ENCODE measurements at regions not wholly inside any gene's neighbourhood (a gene's known extent, or its start where the extent isn't known, plus 50 kb on each side); places are given as distances from the start of the nearest gene placed in this dataset.
"Not testable (repeated sequence)": the region's sequence is repeated elsewhere in the genome, so short reads cannot be mapped to it uniquely, and the experiment has no call there.

DNA sequence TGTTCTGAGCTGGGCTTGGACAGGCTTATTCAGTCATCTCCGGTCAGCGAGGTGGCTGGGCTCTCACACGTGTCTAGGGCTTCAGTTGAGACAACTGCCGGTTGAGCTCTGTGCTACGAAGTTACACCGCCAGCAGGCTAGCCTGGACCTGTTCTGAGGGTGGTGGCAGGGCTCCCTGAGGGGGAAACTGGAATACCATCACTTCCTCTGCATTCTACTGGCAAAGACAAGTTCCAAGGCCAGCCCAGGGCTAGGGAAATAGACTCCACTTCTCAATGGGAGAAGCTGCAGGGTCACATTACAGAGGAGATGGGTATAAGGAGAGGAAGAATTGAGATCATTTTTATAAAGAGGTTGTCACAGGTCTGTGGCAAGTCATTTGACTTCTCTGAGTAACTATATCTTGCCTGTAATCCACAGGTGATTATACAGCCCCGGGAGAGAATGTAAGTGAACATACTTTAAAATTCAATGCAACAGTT is 106.8 kb upstream of the IL12A start:
- peaks cover 6 to 8% of the 10 kb centered on the region in 2 donors for H3K4me1 ChIP-seq (ENCODE audit: control insufficient read depth in 1 of 2, insufficient read depth in 2 of 2, low read length in 2 of 2)
- WGBS, 2 donors = 34 to 42% methylated on average over 7 of the region's 7 CpGs
- no peaks in the 10 kb centered on the region for H3K9me3 ChIP-seq (ENCODE audit: control insufficient read depth, low read length)
- no peaks in the 10 kb centered on the region for H3K36me3 ChIP-seq (ENCODE audit: control insufficient read depth in 1 of 2, insufficient read depth in 2 of 2, low read length in 1 of 2)
- ATAC-seq (ENCODE audit: low FRiP score) = no peak
- no peak overlapping the region for H3K27ac ChIP-seq (ENCODE audit: low read depth in 1 of 2, low read length in 2 of 2)
- no peaks in the 10 kb centered on the region for H3K27me3 ChIP-seq (ENCODE audit: control insufficient read depth in 1 of 2, insufficient read depth in 2 of 2, low read length in 1 of 2)
- intact Hi-C loops (cut with DNase I) = loop anchor here in 1 of 2 donors (10.0 kb wide), 1 partner anchor 123 kb away; no protein-coding TSS in a partner anchor
- no peak overlapping the region for H3K4me3 ChIP-seq (ENCODE audit: low read length in 2 of 2)
- peak in 1 of 2 donors; percentile 58 for DNase-seq

DNA sequence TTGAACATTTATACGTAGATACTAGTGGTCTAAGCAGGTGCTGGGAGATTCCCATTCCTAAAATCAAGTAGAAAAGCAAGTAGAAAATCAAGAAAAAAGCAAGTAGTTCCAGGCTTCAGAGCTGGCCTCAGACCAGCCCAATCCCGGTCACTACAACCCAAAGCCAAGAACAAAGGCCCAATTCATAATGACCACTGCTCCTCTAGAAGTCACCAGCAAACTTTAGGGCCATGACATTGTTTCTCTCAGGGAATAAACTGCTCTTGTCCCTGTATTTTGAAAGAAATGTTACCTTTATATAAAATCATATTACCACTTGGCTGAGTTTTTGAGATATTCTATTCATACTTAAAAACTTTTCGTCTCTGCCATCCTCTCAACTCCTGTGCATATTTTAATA is 106.3 kb upstream of the IL12A start:
- no peak overlapping the region for H3K27ac ChIP-seq (ENCODE audit: low read depth in 1 of 2, low read length in 2 of 2)
- no peak for ATAC-seq (ENCODE audit: low FRiP score)
- DNase-seq = no peak

DNA sequence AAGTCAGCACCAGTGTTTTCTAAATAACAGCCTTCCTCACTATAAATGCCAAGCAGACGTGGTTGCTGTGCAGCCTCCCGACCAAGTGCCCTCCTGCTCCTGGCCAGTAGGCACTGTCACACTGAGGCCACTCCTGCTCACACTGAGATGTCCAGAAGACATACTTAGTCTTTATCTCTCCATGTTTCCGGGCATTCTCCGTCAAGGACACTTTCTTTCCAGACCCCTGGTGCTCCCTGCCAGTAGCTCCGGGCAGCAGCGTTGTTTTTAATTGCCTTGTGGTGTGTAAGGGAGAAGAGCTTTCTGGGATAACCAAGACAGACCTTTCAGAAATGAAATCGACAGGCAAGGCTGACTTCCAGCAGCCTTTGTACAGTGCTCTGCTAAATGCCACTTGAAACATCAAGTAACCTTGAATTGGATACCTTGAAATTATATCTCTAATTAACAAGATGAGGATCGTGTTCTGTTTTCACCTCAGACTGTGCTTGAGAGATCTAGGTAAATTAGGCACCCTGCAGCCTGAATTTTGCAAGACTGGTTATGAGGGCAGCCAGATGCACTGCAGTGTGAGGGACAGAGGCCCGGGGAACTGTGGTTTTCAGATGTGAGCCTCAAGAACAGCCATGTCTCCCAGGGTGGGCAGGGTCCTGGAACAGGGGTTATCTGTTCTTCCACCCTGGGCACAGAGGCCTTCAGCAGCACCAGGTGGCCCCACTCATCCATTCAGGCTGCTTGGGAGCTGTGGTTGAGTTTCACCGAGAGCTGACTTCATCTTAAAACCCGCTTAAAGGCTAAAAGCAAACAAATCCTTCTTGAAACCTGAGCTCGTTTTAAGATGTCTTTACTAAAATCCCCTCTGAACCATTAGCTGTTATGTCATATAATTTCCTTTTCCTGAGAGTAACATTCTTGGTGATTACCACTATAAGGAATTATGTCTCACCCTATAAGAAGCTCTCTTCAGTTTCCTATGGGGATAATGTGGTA is 105.5 kb upstream of the IL12A start:
- H3K36me3 ChIP-seq (ENCODE audit: control insufficient read depth in 1 of 2, insufficient read depth in 2 of 2, low read length in 1 of 2) = no peaks in the 10 kb centered on the region
- no peaks in the 10 kb centered on the region for H3K27me3 ChIP-seq (ENCODE audit: control insufficient read depth in 1 of 2, insufficient read depth in 2 of 2, low read length in 1 of 2)
- no peaks in the 10 kb centered on the region for H3K9me3 ChIP-seq (ENCODE audit: control insufficient read depth, low read length)
- peaks cover 7 to 12% of the 10 kb centered on the region in 2 donors for H3K4me1 ChIP-seq (ENCODE audit: control insufficient read depth in 1 of 2, insufficient read depth in 2 of 2, low read length in 2 of 2)
- ATAC-seq (ENCODE audit: low FRiP score) (no peak), DNase-seq (no peak)
- intact Hi-C loops (cut with DNase I) = loop anchor here in 1 of 2 donors (10.0 kb wide), 1 partner anchor 122 kb away; no protein-coding TSS in a partner anchor
- WGBS, 2 donors = 45 to 48% methylated on average over 12 of the region's 12 CpGs
- no peak overlapping the region for H3K27ac ChIP-seq (ENCODE audit: low read depth in 1 of 2, low read length in 2 of 2)
- no peak overlapping the region for H3K4me3 ChIP-seq (ENCODE audit: low read length in 2 of 2)

More for the DNA sequence above, 106.3 kb upstream of the IL12A start:
- Histone ChIP-seq H3K9me3 (ENCODE audit: control insufficient read depth, low read length) (no peaks in the 10 kb centered on the region), H3K4me1 (ENCODE audit: control insufficient read depth in 1 of 2, insufficient read depth in 2 of 2, low read length in 2 of 2) (peaks cover 8% of the 10 kb centered on the region in 2 donors), H3K36me3 (ENCODE audit: control insufficient read depth in 1 of 2, insufficient read depth in 2 of 2, low read length in 1 of 2) (no peaks in the 10 kb centered on the region), H3K27me3 (ENCODE audit: control insufficient read depth in 1 of 2, insufficient read depth in 2 of 2, low read length in 1 of 2) (no peaks in the 10 kb centered on the region), H3K4me3 (ENCODE audit: low read length in 2 of 2) (no peak overlapping the region)
- WGBS, 2 donors = 35 to 43% methylated on average over 3 of the region's 3 CpGs
- intact Hi-C loops (cut with DNase I) = loop anchor here in 1 of 2 donors (10.0 kb wide), 1 partner anchor 122 kb away; no protein-coding TSS in a partner anchor

GRCh38 chr3:159884661-159885402 is 103.8 kb upstream of the IL12A start:
- Histone ChIP-seq H3K9me3 (ENCODE audit: control insufficient read depth, low read length) (no peaks in the 10 kb centered on the region), H3K27ac (ENCODE audit: low read depth in 1 of 2, low read length in 2 of 2) (no peak overlapping the region), H3K4me1 (ENCODE audit: control insufficient read depth in 1 of 2, insufficient read depth in 2 of 2, low read length in 2 of 2) (peaks cover 6 to 12% of the 10 kb centered on the region in 2 donors), H3K27me3 (ENCODE audit: control insufficient read depth in 1 of 2, insufficient read depth in 2 of 2, low read length in 1 of 2) (no peaks in the 10 kb centered on the region), H3K4me3 (ENCODE audit: low read length in 2 of 2) (no peak overlapping the region), H3K36me3 (ENCODE audit: control insufficient read depth in 1 of 2, insufficient read depth in 2 of 2, low read length in 1 of 2) (no peaks in the 10 kb centered on the region)
- DNase-seq = no peak
- intact Hi-C loops (cut with DNase I) = loop anchor here (2.0 to 10.0 kb wide), 2 partner anchors 120 to 122 kb away; no protein-coding TSS in a partner anchor
- ATAC-seq (ENCODE audit: low FRiP score) = peak; percentile 45
- WGBS, 2 donors = 60% methylated on average over 3 of the region's 3 CpGs

GRCh38 chr3:159886050-159886449 is 102.6 kb upstream of the IL12A start:
- H3K36me3 ChIP-seq (ENCODE audit: control insufficient read depth in 1 of 2, insufficient read depth in 2 of 2, low read length in 1 of 2) = no peaks in the 10 kb centered on the region
- H3K4me3 ChIP-seq (ENCODE audit: low read length in 2 of 2) = no peak overlapping the region
- no peak for ATAC-seq (ENCODE audit: low FRiP score)
- intact Hi-C loops (cut with DNase I) = loop anchor here in 1 of 2 donors (10.0 kb wide), 1 partner anchor 119 kb away; no protein-coding TSS in a partner anchor
- no peaks in the 10 kb centered on the region for H3K9me3 ChIP-seq (ENCODE audit: control insufficient read depth, low read length)
- H3K4me1 ChIP-seq (ENCODE audit: control insufficient read depth in 1 of 2, insufficient read depth in 2 of 2, low read length in 2 of 2) = peaks cover 8 to 11% of the 10 kb centered on the region in 2 donors
- H3K27me3 ChIP-seq (ENCODE audit: control insufficient read depth in 1 of 2, insufficient read depth in 2 of 2, low read length in 1 of 2) = no peaks in the 10 kb centered on the region
- no peak overlapping the region for H3K27ac ChIP-seq (ENCODE audit: low read depth in 1 of 2, low read length in 2 of 2)
- no peak for DNase-seq
- WGBS, 2 donors = 85 to 87% methylated on average over 3 of the region's 3 CpGs

GRCh38 chr3:159886530-159886929 is 102.1 kb upstream of the IL12A start:
- WGBS, 2 donors = 94 to 96% methylated on average over 6 of the region's 6 CpGs
- intact Hi-C loops (cut with DNase I) = loop anchor here in 1 of 2 donors (10.0 kb wide), 1 partner anchor 118 kb away; no protein-coding TSS in a partner anchor

DNA sequence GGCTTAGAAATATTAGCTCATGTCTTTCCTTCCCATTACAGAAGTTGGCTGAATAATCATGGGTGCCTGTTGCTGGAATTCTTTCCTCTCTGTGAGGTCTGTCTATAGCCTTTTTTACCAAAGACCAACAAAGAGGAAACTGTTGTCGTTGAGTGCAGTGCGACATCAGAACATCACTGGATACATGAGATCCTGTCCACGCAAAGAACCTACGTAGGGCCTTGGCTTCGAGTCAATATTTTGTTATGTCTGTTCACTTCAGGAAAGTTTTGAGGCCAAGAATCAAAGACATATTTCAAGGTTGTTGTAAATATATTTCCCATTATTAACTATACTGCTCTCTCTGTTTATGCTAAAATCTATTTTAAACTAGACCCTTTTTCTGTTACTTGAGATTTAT is 101.5 kb upstream of the IL12A start:
- Histone ChIP-seq H3K4me3 (ENCODE audit: low read length in 2 of 2) (no peak overlapping the region), H3K4me1 (ENCODE audit: control insufficient read depth in 1 of 2, insufficient read depth in 2 of 2, low read length in 2 of 2) (peaks cover 7 to 12% of the 10 kb centered on the region in 2 donors), H3K27me3 (ENCODE audit: control insufficient read depth in 1 of 2, insufficient read depth in 2 of 2, low read length in 1 of 2) (no peaks in the 10 kb centered on the region), H3K27ac (ENCODE audit: low read depth in 1 of 2, low read length in 2 of 2) (no peak overlapping the region), H3K9me3 (ENCODE audit: control insufficient read depth, low read length) (no peaks in the 10 kb centered on the region), H3K36me3 (ENCODE audit: control insufficient read depth in 1 of 2, insufficient read depth in 2 of 2, low read length in 1 of 2) (peaks cover 0 to under 1% of the 10 kb centered on the region in 2 donors)
- 45 to 61% methylated on average over 5 of the region's 5 CpGs for WGBS, 2 donors
- ATAC-seq (ENCODE audit: low FRiP score) (no peak), DNase-seq (no peak)
- intact Hi-C loops (cut with DNase I) = loop anchor here in 1 of 2 donors (10.0 kb wide), 1 partner anchor 118 kb away; no protein-coding TSS in a partner anchor

More at GRCh38 chr3:159886530-159886929, 102.1 kb upstream of the IL12A start:
- H3K27me3 ChIP-seq (ENCODE audit: control insufficient read depth in 1 of 2, insufficient read depth in 2 of 2, low read length in 1 of 2); H3K36me3 ChIP-seq (ENCODE audit: control insufficient read depth in 1 of 2, insufficient read depth in 2 of 2, low read length in 1 of 2); H3K9me3 ChIP-seq (ENCODE audit: control insufficient read depth, low read length); H3K4me3 ChIP-seq (ENCODE audit: low read length in 2 of 2); ATAC-seq (ENCODE audit: low FRiP score); H3K27ac ChIP-seq (ENCODE audit: low read depth in 1 of 2, low read length in 2 of 2); DNase-seq: not testable (repeated sequence)
- peaks cover 8 to 11% of the 10 kb centered on the region in 2 donors for H3K4me1 ChIP-seq (ENCODE audit: control insufficient read depth in 1 of 2, insufficient read depth in 2 of 2, low read length in 2 of 2)

GRCh38 chr3:159887911-159888310 is 100.7 kb upstream of the IL12A start:
- Histone ChIP-seq H3K27me3 (ENCODE audit: control insufficient read depth in 1 of 2, insufficient read depth in 2 of 2, low read length in 1 of 2) (no peaks in the 10 kb centered on the region), H3K4me1 (ENCODE audit: control insufficient read depth in 1 of 2, insufficient read depth in 2 of 2, low read length in 2 of 2) (peaks cover 7 to 13% of the 10 kb centered on the region in 2 donors), H3K27ac (ENCODE audit: low read depth in 1 of 2, low read length in 2 of 2) (no peak overlapping the region), H3K36me3 (ENCODE audit: control insufficient read depth in 1 of 2, insufficient read depth in 2 of 2, low read length in 1 of 2) (peaks cover 0 to 2% of the 10 kb centered on the region in 2 donors), H3K4me3 (ENCODE audit: low read length in 2 of 2) (no peak overlapping the region), H3K9me3 (ENCODE audit: control insufficient read depth, low read length) (no peaks in the 10 kb centered on the region)
- DNase-seq (no peak), ATAC-seq (ENCODE audit: low FRiP score) (no peak)
- intact Hi-C loops (cut with DNase I) = loop anchor here in 1 of 2 donors (10.0 kb wide), 1 partner anchor 117 kb away; no protein-coding TSS in a partner anchor
- 12 to 19% methylated on average over 3 of the region's 3 CpGs for WGBS, 2 donors
